ENCODE measurements at regions not wholly inside any gene's neighbourhood (a gene's known extent, or its start where the extent isn't known, plus 50 kb on each side); places are given as distances from the start of the nearest gene placed in this dataset.

DNA sequence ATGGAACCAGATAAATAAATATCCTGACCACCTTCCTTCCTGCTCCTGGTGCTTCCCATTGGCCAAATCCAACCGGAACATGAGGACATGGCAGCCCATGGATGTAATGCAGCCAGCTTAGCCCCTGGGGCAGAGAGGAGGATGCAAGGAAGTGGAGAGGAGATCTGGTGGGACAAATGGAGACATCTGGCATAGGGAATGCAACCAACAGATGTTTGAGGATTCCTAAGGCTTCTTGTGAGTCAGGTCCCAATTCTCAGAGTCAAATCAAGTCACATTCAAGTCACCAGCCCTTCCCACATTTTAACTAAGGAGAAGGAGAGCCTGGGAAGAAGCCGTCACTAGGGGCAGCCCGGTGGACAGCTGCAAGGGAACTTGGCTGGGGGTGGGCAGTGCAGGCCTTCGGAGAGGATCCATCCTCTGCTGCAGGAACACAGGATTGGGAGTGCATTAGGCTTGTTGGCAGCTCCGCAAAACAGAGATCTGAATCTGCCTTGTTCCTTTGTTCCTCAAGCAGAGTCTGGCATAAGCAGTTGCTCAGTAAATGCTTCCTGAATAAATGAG, 62.8 kb upstream of the HS3ST2 start:
- Histone ChIP-seq H3K4me2 (ENCODE audit: low read depth, low read length) (no peak overlapping the region), H3K4me3 (ENCODE audit: low read length) (no peak overlapping the region), H3K9me2 (replicated peaks; ENCODE audit: insufficient read depth, low read length) (no peaks in the 10 kb centered on the region), H3K4me1 (ENCODE audit: low read length) (no peaks in the 10 kb centered on the region), H3K27ac (ENCODE audit: low read length) (no peak overlapping the region), H3F3A (ENCODE audit: insufficient read depth, low read length) (no peaks in the 10 kb centered on the region), H4K20me1 (ENCODE audit: insufficient read depth, low read length) (no peaks in the 10 kb centered on the region), H3K9ac (ENCODE audit: low read length) (no peak overlapping the region), H2AFZ (ENCODE audit: low read length) (no peak overlapping the region), H3K79me2 (ENCODE audit: low read length) (no peaks in the 10 kb centered on the region), H3K36me3 (replicated peaks; ENCODE audit: insufficient read depth, low read length) (no peaks in the 10 kb centered on the region), H3K27me3 (replicated peaks; ENCODE audit: insufficient read depth, low read length) (no peaks in the 10 kb centered on the region), H3K9me3 (replicated peaks; ENCODE audit: insufficient read depth, low read length) (no peaks in the 10 kb centered on the region)
- DNase-seq: no peak
- TF ChIP-seq EZH2phosphoT487 (IDR thresholded peaks at IDR 0.05; ENCODE audit: low read length) (no peak), EZH2 (optimal IDR thresholded peaks at IDR 0.05; ENCODE audit: low read depth, low read length) (no peak)
- TF ChIP-seq, protein P1, sequence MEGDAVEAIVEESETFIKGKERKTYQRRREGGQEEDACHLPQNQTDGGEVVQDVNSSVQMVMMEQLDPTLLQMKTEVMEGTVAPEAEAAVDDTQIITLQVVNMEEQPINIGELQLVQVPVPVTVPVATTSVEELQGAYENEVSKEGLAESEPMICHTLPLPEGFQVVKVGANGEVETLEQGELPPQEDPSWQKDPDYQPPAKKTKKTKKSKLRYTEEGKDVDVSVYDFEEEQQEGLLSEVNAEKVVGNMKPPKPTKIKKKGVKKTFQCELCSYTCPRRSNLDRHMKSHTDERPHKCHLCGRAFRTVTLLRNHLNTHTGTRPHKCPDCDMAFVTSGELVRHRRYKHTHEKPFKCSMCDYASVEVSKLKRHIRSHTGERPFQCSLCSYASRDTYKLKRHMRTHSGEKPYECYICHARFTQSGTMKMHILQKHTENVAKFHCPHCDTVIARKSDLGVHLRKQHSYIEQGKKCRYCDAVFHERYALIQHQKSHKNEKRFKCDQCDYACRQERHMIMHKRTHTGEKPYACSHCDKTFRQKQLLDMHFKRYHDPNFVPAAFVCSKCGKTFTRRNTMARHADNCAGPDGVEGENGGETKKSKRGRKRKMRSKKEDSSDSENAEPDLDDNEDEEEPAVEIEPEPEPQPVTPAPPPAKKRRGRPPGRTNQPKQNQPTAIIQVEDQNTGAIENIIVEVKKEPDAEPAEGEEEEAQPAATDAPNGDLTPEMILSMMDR (IDR thresholded peaks at IDR 0.05; ENCODE audit: low read length): no peak

DNA sequence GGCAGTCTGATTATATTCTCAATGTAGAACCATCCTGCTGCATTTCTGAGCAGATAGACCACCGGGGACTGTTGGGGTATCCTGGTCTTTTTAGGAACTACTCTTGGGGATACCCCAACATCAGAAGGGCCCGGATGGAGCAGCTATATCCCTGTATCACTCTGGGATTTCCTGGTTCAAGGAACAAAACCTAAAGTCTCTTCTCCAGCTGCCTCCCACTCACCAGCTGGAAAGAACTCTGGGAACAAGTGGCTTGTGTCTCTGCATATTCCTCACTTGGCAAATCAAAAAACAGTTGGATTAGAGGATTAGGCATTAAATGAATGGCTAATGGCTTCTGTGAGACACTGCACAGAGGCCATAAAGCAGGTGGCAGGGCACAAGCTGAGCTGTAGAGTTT, 62.3 kb upstream of the HS3ST2 start:
- H3K27me3 ChIP-seq (replicated peaks; ENCODE audit: insufficient read depth, low read length): no peaks in the 10 kb centered on the region
- no peaks in the 10 kb centered on the region for H3K9me3 ChIP-seq (replicated peaks; ENCODE audit: insufficient read depth, low read length)
- H3F3A ChIP-seq (ENCODE audit: insufficient read depth, low read length): no peaks in the 10 kb centered on the region
- no peaks in the 10 kb centered on the region for H3K9me2 ChIP-seq (replicated peaks; ENCODE audit: insufficient read depth, low read length)
- H3K9ac ChIP-seq (ENCODE audit: low read length): no peak overlapping the region
- no peak overlapping the region for H3K4me2 ChIP-seq (ENCODE audit: low read depth, low read length)
- H3K4me1 ChIP-seq (ENCODE audit: low read length): no peaks in the 10 kb centered on the region
- H3K4me3 ChIP-seq (ENCODE audit: low read length): no peak overlapping the region
- TF ChIP-seq EZH2phosphoT487 (IDR thresholded peaks at IDR 0.05; ENCODE audit: low read length) (no peak), EZH2 (optimal IDR thresholded peaks at IDR 0.05; ENCODE audit: low read depth, low read length) (no peak)
- TF ChIP-seq, protein P1 (IDR thresholded peaks at IDR 0.05; ENCODE audit: low read length): no peak
- H4K20me1 ChIP-seq (ENCODE audit: insufficient read depth, low read length): no peaks in the 10 kb centered on the region
- DNase-seq: no peak
- H3K79me2 ChIP-seq (ENCODE audit: low read length): no peaks in the 10 kb centered on the region
- H2AFZ ChIP-seq (ENCODE audit: low read length): no peak overlapping the region
- H3K36me3 ChIP-seq (replicated peaks; ENCODE audit: insufficient read depth, low read length): no peaks in the 10 kb centered on the region
- no peak overlapping the region for H3K27ac ChIP-seq (ENCODE audit: low read length)

DNA sequence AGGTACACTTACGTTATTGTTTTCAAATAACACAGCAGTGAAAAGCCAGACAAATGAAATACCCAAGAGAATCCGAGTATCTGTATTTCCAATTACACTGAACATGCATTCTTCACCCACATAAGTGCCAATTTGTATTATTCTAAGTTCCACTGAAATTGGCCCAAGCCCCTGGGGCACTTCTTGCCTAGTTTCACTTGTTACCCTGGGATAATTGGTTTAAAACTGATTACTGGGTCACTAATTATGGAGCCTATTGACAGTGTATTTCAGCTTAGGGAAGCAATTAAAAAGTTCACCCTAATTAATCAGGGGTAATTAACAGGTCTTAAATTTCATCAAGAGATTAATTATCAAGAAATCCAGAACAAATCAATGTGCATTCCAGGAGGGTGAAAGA, 60.5 kb upstream of the HS3ST2 start:
- Histone ChIP-seq H3K4me1 (ENCODE audit: low read length) (no peaks in the 10 kb centered on the region), H3K9me3 (replicated peaks; ENCODE audit: insufficient read depth, low read length) (no peaks in the 10 kb centered on the region), H3K9ac (ENCODE audit: low read length) (no peak overlapping the region), H3K79me2 (ENCODE audit: low read length) (no peaks in the 10 kb centered on the region), H2AFZ (ENCODE audit: low read length) (no peak overlapping the region), H3K4me3 (ENCODE audit: low read length) (no peak overlapping the region), H3K9me2 (replicated peaks; ENCODE audit: insufficient read depth, low read length) (no peaks in the 10 kb centered on the region), H3F3A (ENCODE audit: insufficient read depth, low read length) (no peaks in the 10 kb centered on the region), H3K27me3 (replicated peaks; ENCODE audit: insufficient read depth, low read length) (no peaks in the 10 kb centered on the region), H3K4me2 (ENCODE audit: low read depth, low read length) (no peak overlapping the region), H3K36me3 (replicated peaks; ENCODE audit: insufficient read depth, low read length) (no peaks in the 10 kb centered on the region), H4K20me1 (ENCODE audit: insufficient read depth, low read length) (no peaks in the 10 kb centered on the region), H3K27ac (ENCODE audit: low read length) (no peak overlapping the region)
- TF ChIP-seq, protein P1 (IDR thresholded peaks at IDR 0.05; ENCODE audit: low read length): no peak
- no peak for TF ChIP-seq EZH2phosphoT487 (IDR thresholded peaks at IDR 0.05; ENCODE audit: low read length)
- TF ChIP-seq EZH2 (optimal IDR thresholded peaks at IDR 0.05; ENCODE audit: low read depth, low read length): no peak
- DNase-seq: no peak

Measured in MM.1S (cell line).